Hepatocyte (in vitro differentiated cells): ENCODE measurements at regions not wholly inside any gene's neighbourhood (a gene's known extent, or its start where the extent isn't known, plus 50 kb on each side); places are given as distances from the start of the nearest gene placed in this dataset.

Experiments used
- DNase-seq: peaks from one replicate; pipeline ENCODE4 v3.0.0-alpha.2; 2016; ENCODE audit warnings: low spot score
- H2AFZ ChIP-seq: fragments of 200-600 bp; sonication (generic); 2 replicates; pipeline ENCODE4 v1.6.0; 2016; ENCODE audit warnings: antibody characterized with exemption, mild to moderate bottlenecking
- H3K27ac ChIP-seq: fragments of 200-600 bp; sonication (generic); 2 replicates; pipeline ENCODE4 v1.5.1; 2016; ENCODE audit warnings: mild to moderate bottlenecking
- H3K27me3 ChIP-seq: fragments of 200-600 bp; sonication (generic); 2 replicates; pipeline ENCODE4 v1.6.1; 2016
- H3K36me3 ChIP-seq: fragments of 200-600 bp; sonication (generic); replicated peaks from 2 replicates; pipeline ENCODE4 v1.5.1; 2016; ENCODE audit warnings: low read depth; ENCODE audit not compliant: insufficient read depth
- H3K4me1 ChIP-seq: fragments of 200-600 bp; sonication (generic); 2 replicates; pipeline ENCODE4 v1.5.1; 2016; ENCODE audit warnings: mild to moderate bottlenecking, moderate library complexity; ENCODE audit not compliant: insufficient read depth
- H3K4me2 ChIP-seq: fragments of 200-600 bp; sonication (generic); 2 replicates; pipeline ENCODE4 v1.6.0; 2016
- H3K4me3 ChIP-seq: fragments of 200-600 bp; sonication (generic); 2 replicates; pipeline ENCODE4 v1.5.1; 2016; ENCODE audit warnings: mild to moderate bottlenecking
- H3K79me2 ChIP-seq: fragments of 200-600 bp; sonication (generic); 2 replicates; pipeline ENCODE4 v1.6.0; 2017; ENCODE audit warnings: mild to moderate bottlenecking
- H3K9me2 ChIP-seq: fragments of 200-600 bp; sonication (generic); replicated peaks from 2 replicates; pipeline ENCODE4 v1.6.0; 2017; ENCODE audit warnings: mild to moderate bottlenecking; ENCODE audit not compliant: insufficient read depth
- H3K9me3 ChIP-seq: fragments of 200-600 bp; sonication (generic); 2 replicates; pipeline ENCODE4 v1.5.1; 2016; ENCODE audit warnings: low read depth, mild to moderate bottlenecking
- H4K20me1 ChIP-seq: fragments of 200-600 bp; sonication (generic); 2 replicates; pipeline ENCODE4 v1.6.0; 2016; ENCODE audit warnings: mild to moderate bottlenecking; ENCODE audit not compliant: insufficient read depth, poor library complexity, severe bottlenecking
- CTCF ChIP-seq: fragments of 200-600 bp; sonication (generic); IDR thresholded peaks from 2 replicates; pipeline ENCODE4 v1.5.1; 2016; ENCODE audit warnings: antibody characterized with exemption, mild to moderate bottlenecking; ENCODE audit not compliant: poor library complexity
- EZH2 ChIP-seq: fragments of 200-600 bp; sonication (generic); IDR thresholded peaks from 2 replicates; pipeline ENCODE4 v1.6.1; 2016; ENCODE audit warnings: antibody characterized with exemption, mild to moderate bottlenecking, borderline replicate concordance
- EZH2phosphoT487 ChIP-seq: fragments of 200-600 bp; sonication (generic); IDR thresholded peaks from one replicate; pipeline ENCODE4 v1.6.1; 2018; ENCODE audit warnings: antibody characterized with exemption, mild to moderate bottlenecking, low read depth, moderate library complexity; ENCODE audit not compliant: unreplicated experiment, severe bottlenecking
- WGBS: methylation state at CpG from one replicate; pipeline ENCODE4 v1.1.6; 2016; ENCODE audit warnings: low lambda C conversion rate; ENCODE audit errors: missing lambda C conversion rate; 5-methylcytosine and 5-hydroxymethylcytosine counted together

- Histone ChIP-seq H4K20me1 (no peaks in the 10 kb centered on the region), H3K4me3 (no peak overlapping the region), H3K36me3 (no peaks in the 10 kb centered on the region), H3K27ac (no peak overlapping the region), H3K9me3 (no peaks in the 10 kb centered on the region), H3K9me2 (no peaks in the 10 kb centered on the region), H3K27me3 (no peaks in the 10 kb centered on the region), H3K4me2 (no peak overlapping the region), H3K79me2 (no peaks in the 10 kb centered on the region), H2AFZ (no peak overlapping the region), H3K4me1 (no peaks in the 10 kb centered on the region)
- DNase-seq: no peak
- 85% methylated on average over 6 of the region's 6 CpGs for WGBS
- TF ChIP-seq CTCF: no peak
- TF ChIP-seq EZH2phosphoT487: no peak
- TF ChIP-seq EZH2: no peak
Observed at GRCh38 chr15:95734422-95735316, 595.8 kb upstream of the NR2F2 start.

GRCh38 chr15:95737060-95737459 lies 593.4 kb upstream of the NR2F2 start:
- Histone ChIP-seq H2AFZ (no peak overlapping the region), H3K9me2 (no peaks in the 10 kb centered on the region), H3K36me3 (no peaks in the 10 kb centered on the region), H3K27ac (no peak overlapping the region), H3K9me3 (no peaks in the 10 kb centered on the region), H3K27me3 (no peaks in the 10 kb centered on the region), H3K4me2 (no peak overlapping the region), H3K4me3 (no peak overlapping the region), H3K4me1 (no peaks in the 10 kb centered on the region), H4K20me1 (no peaks in the 10 kb centered on the region), H3K79me2 (no peaks in the 10 kb centered on the region)
- no peak for DNase-seq
- TF ChIP-seq EZH2: no peak
- TF ChIP-seq EZH2phosphoT487: no peak
- no peak for TF ChIP-seq CTCF
- 88% methylated on average over 3 of the region's 3 CpGs for WGBS

- no peak for TF ChIP-seq CTCF
- no peak for TF ChIP-seq EZH2
- TF ChIP-seq EZH2phosphoT487: no peak
- Histone ChIP-seq H3K4me1 (no peaks in the 10 kb centered on the region), H3K4me3 (no peak overlapping the region), H3K79me2 (no peaks in the 10 kb centered on the region), H2AFZ (no peak overlapping the region), H3K9me2 (no peaks in the 10 kb centered on the region), H4K20me1 (no peaks in the 10 kb centered on the region), H3K4me2 (no peak overlapping the region), H3K27ac (no peak overlapping the region), H3K36me3 (no peaks in the 10 kb centered on the region), H3K27me3 (no peaks in the 10 kb centered on the region), H3K9me3 (no peaks in the 10 kb centered on the region)
- DNase-seq: no peak
- 74% methylated on average over 5 of the region's 5 CpGs for WGBS
Observed at GRCh38 chr15:95739131-95739530, 591.4 kb upstream of the NR2F2 start.
